IPS-11a (cell line): ENCODE measurements at regions not wholly inside any gene's neighbourhood (a gene's known extent, or its start where the extent isn't known, plus 50 kb on each side); places are given as distances from the start of the nearest gene placed in this dataset.
"Not testable (repeated sequence)": the region's sequence is repeated elsewhere in the genome, so short reads cannot be mapped to it uniquely, and the experiment has no call there.

Experiments
- H3K4me3 ChIP-seq: one replicate; pipeline ENCODE4 v1.5.1; 2013; ENCODE audit warnings: low read depth, low read length, control low read depth

DNA sequence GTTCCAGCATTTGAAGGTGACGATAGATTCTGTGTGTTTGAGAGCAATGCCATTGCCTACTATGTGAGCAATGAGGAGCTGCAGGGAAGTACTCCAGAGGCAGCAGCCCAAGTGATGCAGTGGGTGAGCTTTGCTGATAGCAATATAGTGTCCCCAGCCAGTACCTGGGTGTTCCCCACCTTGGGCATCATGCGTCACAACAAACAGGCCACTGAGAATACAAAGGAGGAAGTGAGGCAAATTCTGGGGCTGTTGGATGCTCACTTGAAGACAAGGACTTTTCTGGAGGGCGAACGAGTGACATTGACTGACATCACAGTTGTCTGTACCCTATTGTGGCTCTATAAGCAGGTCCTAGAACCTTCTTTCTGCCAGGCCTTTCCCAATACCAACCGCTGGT is 142.0 kb downstream of the PLS3 start:
- no peak overlapping the region for H3K4me3 ChIP-seq

GRCh38 chrX:115709039-115709438 is 148.1 kb downstream of the PLS3 start:
- H3K4me3 ChIP-seq: no peak overlapping the region

- H3K4me3 ChIP-seq: no peak overlapping the region
These were observed 151.5 kb downstream of the PLS3 start for GRCh38 chrX:115712484-115712883.

DNA sequence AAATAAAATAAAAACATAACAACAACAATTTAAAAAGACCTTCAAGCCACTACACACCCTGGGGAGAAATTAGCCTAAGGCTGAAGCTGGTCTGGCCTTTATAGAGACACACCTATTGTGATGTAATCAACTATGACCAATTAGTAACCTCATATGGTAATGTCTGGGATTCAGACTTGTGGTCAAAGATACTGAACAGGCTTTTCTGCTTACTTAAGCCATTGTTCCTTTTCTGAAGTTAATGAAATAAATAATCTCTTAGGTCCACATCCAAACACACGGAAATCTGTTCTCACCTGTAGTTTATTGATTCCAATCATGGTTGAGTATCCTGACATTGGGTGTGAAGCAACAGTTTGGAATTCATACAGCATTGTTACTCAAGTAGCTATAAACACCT is 152.5 kb downstream of the PLS3 start:
- no peak overlapping the region for H3K4me3 ChIP-seq

DNA sequence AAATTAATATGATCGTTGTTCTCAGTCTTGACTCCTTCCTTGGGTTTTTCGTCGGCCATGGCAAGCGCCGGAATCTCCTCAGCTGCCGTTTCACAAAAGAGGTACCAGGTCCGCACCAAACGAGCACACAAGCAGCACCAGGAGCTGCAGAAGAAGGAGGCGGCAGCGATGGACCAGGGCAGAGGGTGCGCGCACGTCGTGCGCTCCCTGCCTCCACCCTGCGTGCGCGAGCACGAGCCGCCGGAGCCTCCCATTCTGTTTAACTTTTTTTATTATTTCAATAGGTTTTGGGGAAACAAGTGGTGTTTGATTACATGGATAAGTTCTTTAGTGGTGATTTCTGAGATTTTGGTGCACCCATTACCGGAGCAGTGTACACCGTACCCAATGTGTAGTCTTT is 158.2 kb downstream of the PLS3 start:
- no peak overlapping the region for H3K4me3 ChIP-seq

DNA sequence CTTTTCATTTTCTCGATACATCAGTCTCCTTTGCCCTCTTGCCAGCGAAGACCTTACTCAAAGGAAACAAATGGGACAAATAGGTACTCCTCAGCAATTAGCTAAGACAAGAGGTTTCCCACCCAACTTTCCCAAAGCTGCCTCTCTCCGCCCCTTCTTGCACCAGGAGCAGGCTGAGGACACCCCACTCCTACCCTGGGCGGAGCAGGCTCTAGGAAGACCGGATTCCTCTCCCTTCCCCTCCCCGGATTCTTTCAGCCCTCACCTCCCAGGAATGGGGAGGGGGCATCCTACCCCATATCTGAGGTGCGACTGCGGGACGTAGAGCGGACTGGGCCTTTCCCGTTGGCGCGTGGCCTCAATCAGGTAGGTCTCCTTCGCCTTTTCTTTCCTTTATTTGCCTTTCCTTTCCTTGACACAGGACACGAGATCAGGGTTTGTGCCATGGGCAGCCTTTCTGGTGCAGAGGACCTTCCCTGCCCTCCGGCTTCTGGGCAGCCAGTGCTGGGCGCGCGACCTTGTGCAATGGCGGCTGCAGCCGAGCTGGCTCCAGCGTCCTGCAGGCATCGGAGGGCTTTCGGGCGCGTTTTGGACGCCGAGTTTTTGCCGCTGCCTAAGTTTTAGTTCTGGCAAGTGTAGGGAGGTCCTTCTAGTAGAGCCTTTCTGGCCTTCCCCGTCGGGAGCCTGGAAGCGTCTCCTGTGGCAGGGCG is 161.9 kb downstream of the PLS3 start:
- H3K4me3 ChIP-seq: peak overlapping the region; percentile 35

GRCh38 chrX:115725370-115725769 is 164.4 kb downstream of the PLS3 start:
- not testable (repeated sequence) for H3K4me3 ChIP-seq

DNA sequence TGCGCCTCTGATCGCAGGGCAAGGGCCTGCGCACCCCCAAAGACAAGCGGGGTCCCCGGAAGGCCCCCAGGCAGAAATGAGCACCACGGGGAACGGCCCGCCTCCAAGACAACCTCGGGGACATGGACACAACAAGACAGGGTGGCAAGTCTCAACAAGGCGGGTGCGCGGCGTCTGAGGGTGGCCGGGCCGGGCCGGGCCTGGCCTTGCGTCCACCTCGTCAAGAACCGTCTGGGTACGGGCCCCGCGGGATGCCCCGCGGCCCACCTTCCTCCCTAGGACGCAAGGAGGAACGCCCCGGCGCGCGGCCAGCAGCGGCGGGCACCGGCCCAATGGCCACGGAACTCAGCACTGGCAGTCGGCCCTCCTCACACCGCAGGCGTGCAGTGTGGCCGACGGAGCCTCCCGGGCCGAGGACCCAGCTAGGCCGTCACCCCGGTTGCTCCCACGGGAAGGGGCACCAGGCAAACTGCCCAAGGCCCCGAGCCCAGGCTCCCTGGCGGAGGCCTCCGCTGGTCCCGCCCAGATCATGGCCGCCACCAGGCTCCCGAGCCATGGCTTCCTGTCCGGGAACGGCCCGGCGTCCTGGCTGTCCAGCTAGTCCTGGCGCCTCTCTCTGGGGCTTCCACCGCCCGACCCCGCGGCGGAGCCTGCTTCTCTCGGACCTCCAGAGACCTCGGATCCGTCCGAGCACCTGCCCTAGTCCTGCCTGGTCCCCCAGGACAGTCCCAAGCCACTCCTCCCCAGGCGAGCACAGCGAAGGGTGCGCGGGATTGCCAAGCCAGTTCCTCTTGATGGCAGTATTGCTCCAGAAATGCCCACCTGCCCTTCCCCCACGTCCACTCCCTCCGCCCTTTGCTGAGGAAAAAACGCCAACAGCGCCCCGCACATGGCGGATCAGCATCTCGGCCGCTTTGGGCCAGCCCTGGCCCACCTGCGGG is 167.1 kb downstream of the PLS3 start:
- H3K4me3 ChIP-seq: not testable (repeated sequence)

- H3K4me3 ChIP-seq: not testable (repeated sequence)
These were observed 171.6 kb downstream of the PLS3 start for GRCh38 chrX:115732530-115732929.

GRCh38 chrX:115735269-115735668 is 174.3 kb downstream of the PLS3 start:
- H3K4me3 ChIP-seq: not testable (repeated sequence)
